ENCODE measurements at regions not wholly inside any gene's neighbourhood (a gene's known extent, or its start where the extent isn't known, plus 50 kb on each side); places are given as distances from the start of the nearest gene placed in this dataset.
"Not testable (repeated sequence)": the region's sequence is repeated elsewhere in the genome, so short reads cannot be mapped to it uniquely, and the experiment has no call there.

DNA sequence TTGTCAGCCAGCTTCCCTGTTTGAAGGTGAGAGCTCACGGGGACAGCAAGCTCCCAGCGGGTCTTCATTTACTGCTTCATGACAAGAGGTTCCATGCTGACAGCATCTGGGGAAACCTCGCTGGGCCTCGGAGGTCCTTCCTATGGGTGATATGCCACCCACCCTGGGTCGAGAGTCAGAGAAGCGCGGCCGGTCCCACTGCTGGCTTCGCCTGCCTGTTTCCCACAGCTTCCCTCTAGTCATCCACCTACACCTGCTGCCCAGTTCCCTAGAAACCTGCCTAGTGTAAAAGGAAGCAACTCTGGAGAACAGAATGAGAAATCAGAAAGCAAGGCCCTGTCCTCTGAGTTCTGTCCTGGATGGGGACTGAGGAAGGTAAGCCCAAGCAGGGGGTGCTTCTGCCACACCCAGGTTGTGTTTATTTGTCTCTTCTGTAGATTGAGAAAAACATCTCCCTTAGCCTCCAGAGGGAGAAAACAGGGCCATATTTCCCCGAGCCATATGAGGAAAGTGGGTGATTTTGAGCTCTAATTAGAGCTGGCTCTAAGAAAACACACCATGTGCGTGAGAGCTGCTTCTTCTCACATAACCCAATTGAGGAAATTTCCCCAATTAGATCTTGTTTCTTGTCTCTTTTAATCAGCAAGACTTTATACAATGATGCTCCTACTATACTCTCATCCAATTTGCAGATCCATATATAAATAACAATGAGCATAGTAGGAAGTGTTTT, 504.3 kb downstream of the IRS2 start:
- no peaks in the 10 kb centered on the region for H3K4me1 Mint-ChIP-seq (ENCODE audit: low read depth in 2 of 2)
- no peak overlapping the region for H3K4me3 Mint-ChIP-seq
- H3K36me3 Mint-ChIP-seq: no peaks in the 10 kb centered on the region
- H3K9me3 Mint-ChIP-seq: no peaks in the 10 kb centered on the region
- H3K27ac Mint-ChIP-seq: no peak overlapping the region
- no peak for DNase-seq (ENCODE audit: low spot score)
- no peak for ATAC-seq
- H3K27me3 Mint-ChIP-seq: peaks cover 0 to 2% of the 10 kb centered on the region in 2 donors

- H3K9me3 Mint-ChIP-seq: no peaks in the 10 kb centered on the region
- H3K4me1 Mint-ChIP-seq (ENCODE audit: low read depth in 2 of 2): no peaks in the 10 kb centered on the region
- no peak overlapping the region for H3K4me3 Mint-ChIP-seq
- H3K27ac Mint-ChIP-seq: no peak overlapping the region
- H3K36me3 Mint-ChIP-seq: no peaks in the 10 kb centered on the region
- peaks cover 0 to 2% of the 10 kb centered on the region in 2 donors for H3K27me3 Mint-ChIP-seq
- no peak for ATAC-seq
- no peak for DNase-seq (ENCODE audit: low spot score)
Measured at GRCh38 chr13:109281017-109281902, 505.1 kb downstream of the IRS2 start.

DNA sequence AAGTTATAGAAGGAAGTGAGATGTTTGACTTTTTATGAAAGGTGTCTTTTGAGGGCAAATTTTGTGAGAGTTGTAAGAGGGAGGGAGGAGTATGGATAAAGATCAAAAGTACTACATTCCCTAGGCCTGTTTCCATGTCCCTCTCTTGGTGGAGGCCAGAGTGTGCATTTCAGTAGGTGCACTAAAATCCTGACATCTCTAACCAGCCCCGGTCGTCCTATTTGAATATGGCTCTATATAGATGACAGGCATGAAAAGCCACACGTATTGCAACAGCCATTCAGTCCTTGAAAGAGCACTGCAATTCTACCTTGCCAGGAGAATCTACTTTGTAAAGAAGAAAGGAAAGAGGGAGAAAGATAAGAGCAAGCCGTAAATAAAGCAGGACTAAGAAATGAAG, 510.1 kb downstream of the IRS2 start:
- no peaks in the 10 kb centered on the region for H3K36me3 Mint-ChIP-seq
- H3K27me3 Mint-ChIP-seq: peaks cover 0 to 2% of the 10 kb centered on the region in 2 donors
- H3K4me3 Mint-ChIP-seq: no peak overlapping the region

DNA sequence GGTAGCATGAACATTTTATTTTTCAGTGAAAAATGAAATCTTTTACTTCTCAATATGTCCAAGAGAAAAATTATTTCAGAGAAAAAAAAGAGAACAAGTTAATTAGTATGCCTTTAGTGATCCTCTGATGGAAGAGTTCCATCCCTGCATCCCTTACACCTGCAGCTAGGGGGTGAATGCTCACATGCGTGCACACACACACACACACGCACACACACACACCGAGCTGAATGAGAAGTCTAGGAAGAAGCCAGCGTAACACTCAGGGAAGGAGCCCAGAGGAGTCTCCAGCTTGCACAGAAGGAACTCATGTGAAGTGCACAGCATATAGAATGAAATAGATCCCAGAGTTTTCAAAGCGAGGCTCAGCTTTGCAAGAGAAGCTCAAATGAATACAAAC, 510.5 kb downstream of the IRS2 start:
- H3K27me3 Mint-ChIP-seq: peaks cover 0 to 2% of the 10 kb centered on the region in 2 donors
- no peaks in the 10 kb centered on the region for H3K9me3 Mint-ChIP-seq

More for the DNA sequence above, 510.1 kb downstream of the IRS2 start:
- Mint-ChIP-seq H3K27ac (no peak overlapping the region), H3K9me3 (no peaks in the 10 kb centered on the region), H3K4me1 (ENCODE audit: low read depth in 2 of 2) (no peaks in the 10 kb centered on the region)
- ATAC-seq: no peak
- DNase-seq (ENCODE audit: low spot score): no peak

DNA sequence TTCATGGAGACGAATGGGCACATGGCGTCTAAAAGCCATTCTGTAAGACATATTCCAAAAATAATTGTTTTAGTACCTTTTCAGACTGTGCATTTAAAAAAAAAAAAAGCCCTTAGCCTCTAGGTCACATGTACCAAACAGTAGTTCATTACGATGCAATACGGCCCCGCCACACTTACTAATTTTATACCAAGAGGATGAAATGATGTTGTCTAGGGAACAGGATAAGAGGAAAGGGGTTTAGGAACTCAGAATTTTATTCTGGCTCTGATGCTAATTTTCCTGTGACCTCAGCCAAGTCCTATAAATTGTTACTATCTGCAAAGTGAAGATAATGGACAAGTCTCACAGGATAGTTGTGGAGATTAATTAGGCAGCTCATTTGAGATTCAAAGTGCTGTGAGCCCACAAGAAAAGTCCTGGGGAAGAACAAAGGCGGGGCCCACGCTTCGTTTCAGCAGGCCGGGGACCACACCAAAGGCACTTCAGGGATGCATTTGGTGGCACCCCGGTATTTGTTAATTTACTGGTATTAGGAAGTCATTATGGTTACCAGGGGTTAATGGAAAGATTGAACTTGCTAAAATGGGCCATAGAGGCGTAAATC, 511.1 kb downstream of the IRS2 start:
- H3K9me3 Mint-ChIP-seq: no peaks in the 10 kb centered on the region
- no peak overlapping the region for H3K27ac Mint-ChIP-seq
- no peaks in the 10 kb centered on the region for H3K36me3 Mint-ChIP-seq
- peaks cover 0 to 2% of the 10 kb centered on the region in 2 donors for H3K27me3 Mint-ChIP-seq
- DNase-seq (ENCODE audit: low spot score) (no peak), ATAC-seq (no peak)
- H3K4me1 Mint-ChIP-seq (ENCODE audit: low read depth in 2 of 2): no peaks in the 10 kb centered on the region
- no peak overlapping the region for H3K4me3 Mint-ChIP-seq

More for the DNA sequence above, 510.5 kb downstream of the IRS2 start:
- DNase-seq (ENCODE audit: low spot score) (no peak), ATAC-seq (no peak)
- no peak overlapping the region for H3K4me3 Mint-ChIP-seq
- no peak overlapping the region for H3K27ac Mint-ChIP-seq
- no peaks in the 10 kb centered on the region for H3K36me3 Mint-ChIP-seq
- H3K4me1 Mint-ChIP-seq (ENCODE audit: low read depth in 2 of 2): no peaks in the 10 kb centered on the region

- DNase-seq (ENCODE audit: low spot score): no peak
- Mint-ChIP-seq H3K4me3 (no peak overlapping the region), H3K27me3 (peaks cover 0 to 3% of the 10 kb centered on the region in 2 donors), H3K27ac (no peak overlapping the region), H3K9me3 (no peaks in the 10 kb centered on the region), H3K4me1 (ENCODE audit: low read depth in 2 of 2) (no peaks in the 10 kb centered on the region), H3K36me3 (no peaks in the 10 kb centered on the region)
- no peak for ATAC-seq
Measured at GRCh38 chr13:109274188-109274821, 512.1 kb downstream of the IRS2 start.

DNA sequence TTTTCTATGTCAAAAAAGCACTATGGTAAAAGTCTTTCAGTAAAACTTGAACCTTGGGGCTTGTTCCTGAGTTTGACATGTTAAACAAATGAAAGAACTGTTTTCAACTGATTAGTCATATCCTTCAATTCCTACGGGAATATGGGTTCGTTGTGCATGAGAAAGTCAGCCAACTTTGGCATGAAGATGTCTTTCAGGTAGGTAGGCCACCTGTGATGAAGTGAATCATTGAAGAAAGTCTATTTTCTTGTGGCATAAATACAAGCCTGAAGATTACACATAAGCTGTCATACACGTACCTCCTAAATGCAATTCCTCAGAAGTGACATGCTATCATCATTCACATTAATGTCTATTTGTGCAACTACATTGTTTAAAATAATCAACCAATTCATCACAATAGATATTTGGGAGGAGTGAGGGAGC, 513.0 kb downstream of the IRS2 start:
- H3K36me3 Mint-ChIP-seq: no peaks in the 10 kb centered on the region
- no peaks in the 10 kb centered on the region for H3K4me1 Mint-ChIP-seq (ENCODE audit: low read depth in 2 of 2)
- ATAC-seq (no peak), DNase-seq (ENCODE audit: low spot score) (no peak)
- H3K9me3 Mint-ChIP-seq: no peaks in the 10 kb centered on the region
- peaks cover 0 to 7% of the 10 kb centered on the region in 2 donors for H3K27me3 Mint-ChIP-seq
- H3K27ac Mint-ChIP-seq: no peak overlapping the region
- H3K4me3 Mint-ChIP-seq: no peak overlapping the region

DNA sequence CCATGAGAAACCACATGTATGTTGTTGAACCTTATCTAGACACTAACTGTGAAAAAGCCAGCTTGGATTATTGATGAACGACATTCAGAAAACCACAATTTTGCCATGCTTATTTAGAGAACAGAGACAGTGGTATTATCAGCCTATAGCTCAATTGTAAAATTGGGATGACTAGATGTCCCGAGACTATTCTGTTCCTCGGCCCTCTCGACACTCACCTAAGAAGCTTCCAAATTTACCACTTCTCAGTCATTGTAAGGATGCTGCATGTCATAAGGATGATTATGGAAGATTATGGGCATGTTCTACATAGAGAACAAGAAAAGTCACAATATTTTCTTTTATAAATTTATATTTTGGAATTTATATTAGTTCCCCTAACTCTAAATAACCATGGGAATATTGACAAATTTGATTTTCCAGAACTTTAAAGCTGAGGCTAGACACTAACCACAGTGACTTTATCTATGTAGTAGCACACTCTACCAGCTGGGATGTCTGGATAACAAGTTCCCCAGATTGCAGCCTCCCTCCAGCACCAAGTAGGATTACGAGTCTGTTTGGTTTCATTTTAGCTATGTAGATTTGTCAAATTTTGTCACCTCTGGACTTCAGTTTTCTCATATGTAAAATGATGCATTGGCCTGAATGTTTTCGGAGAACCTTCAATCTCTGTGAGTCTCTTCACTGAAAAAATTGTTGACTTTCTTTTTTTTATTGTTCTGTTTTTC, 513.6 kb downstream of the IRS2 start:
- peaks cover 0 to 9% of the 10 kb centered on the region in 2 donors for H3K27me3 Mint-ChIP-seq
- no peak overlapping the region for H3K27ac Mint-ChIP-seq
- no peak overlapping the region for H3K4me3 Mint-ChIP-seq
- no peak for ATAC-seq
- no peak for DNase-seq (ENCODE audit: low spot score)
- H3K9me3 Mint-ChIP-seq: no peaks in the 10 kb centered on the region
- H3K4me1 Mint-ChIP-seq (ENCODE audit: low read depth in 2 of 2): no peaks in the 10 kb centered on the region
- H3K36me3 Mint-ChIP-seq: no peaks in the 10 kb centered on the region

DNA sequence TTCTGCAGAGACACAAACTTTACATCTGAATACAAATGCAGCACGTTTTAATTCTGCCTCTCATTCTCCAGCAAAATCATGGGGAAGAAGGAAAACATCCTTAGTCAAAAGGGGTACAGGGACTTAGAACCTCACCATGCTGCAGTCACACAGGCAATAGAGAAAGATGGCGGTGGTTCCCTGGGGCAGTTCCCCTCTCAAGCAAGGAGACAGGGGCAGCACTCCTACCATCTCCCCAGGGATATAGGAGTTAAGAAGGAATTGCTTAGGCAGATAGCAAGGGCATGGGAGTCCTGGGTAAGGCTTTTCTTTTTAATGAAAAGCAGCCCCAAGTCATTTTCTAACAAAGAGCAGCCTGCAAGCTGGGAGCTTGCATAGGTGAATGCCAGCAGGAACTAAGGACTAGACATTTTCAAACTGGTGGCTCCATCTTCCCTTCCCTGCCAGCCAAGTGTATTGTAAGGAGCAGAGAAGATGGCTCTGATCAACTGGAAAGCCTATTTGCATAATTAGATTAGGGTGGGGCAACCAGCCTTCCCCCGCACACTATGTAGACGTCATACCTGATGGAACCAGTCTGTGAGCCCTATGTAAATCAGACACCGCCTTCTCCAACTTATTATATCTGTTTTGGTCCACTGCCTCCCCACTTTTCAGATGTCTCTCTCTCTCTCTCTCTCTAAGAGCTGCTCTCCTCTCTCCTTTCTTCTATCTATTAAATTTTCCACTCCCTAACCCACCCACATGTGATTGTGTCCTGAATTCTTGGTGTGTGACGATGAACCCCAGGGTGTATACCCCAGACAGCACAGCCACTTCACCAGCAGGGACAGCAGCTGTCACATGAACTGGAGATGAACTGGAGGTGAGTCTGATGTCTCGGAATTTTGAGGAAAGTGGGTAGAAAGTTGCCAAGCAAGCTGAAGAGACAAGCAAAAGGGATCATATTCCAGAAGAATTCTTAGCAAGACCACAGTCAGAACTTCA, 514.5 kb downstream of the IRS2 start:
- Mint-ChIP-seq H3K9me3 (no peaks in the 10 kb centered on the region), H3K4me3 (no peak overlapping the region), H3K4me1 (ENCODE audit: low read depth in 2 of 2) (no peaks in the 10 kb centered on the region), H3K27me3 (peaks cover 0 to 10% of the 10 kb centered on the region in 2 donors), H3K27ac (no peak overlapping the region), H3K36me3 (no peaks in the 10 kb centered on the region)
- DNase-seq (ENCODE audit: low spot score): no peak
- ATAC-seq: peak in 1 of 2 donors; percentile 6

GRCh38 chr13:109271061-109271460, 515.3 kb downstream of the IRS2 start:
- H3K9me3 Mint-ChIP-seq: no peaks in the 10 kb centered on the region
- no peak for DNase-seq (ENCODE audit: low spot score)
- no peaks in the 10 kb centered on the region for H3K36me3 Mint-ChIP-seq
- ATAC-seq: no peak
- no peak overlapping the region for H3K4me3 Mint-ChIP-seq
- no peak overlapping the region for H3K27ac Mint-ChIP-seq
- H3K4me1 Mint-ChIP-seq (ENCODE audit: low read depth in 2 of 2): no peaks in the 10 kb centered on the region
- H3K27me3 Mint-ChIP-seq: peaks cover 0 to 17% of the 10 kb centered on the region in 2 donors

DNA sequence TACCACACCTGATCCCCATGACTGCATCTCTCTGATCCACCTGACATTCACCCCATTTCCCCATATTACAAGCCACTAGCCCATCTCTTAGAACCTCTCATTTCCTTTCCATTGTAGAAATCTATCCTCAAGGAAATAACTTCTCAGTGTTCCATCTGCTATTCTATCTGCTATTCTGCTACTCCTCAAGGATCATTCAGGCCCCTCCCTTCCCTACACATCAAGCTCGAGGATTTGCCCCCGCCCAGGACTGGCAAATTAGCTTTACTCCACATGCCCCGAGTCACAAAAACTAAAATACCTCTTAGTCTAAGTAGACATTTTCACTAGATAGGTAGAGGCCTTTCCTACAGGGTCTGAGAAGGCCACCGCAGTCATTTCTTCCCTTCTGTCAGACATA, 517.0 kb downstream of the IRS2 start:
- H3K9me3 Mint-ChIP-seq; ATAC-seq; H3K4me1 Mint-ChIP-seq (ENCODE audit: low read depth in 2 of 2); H3K36me3 Mint-ChIP-seq; DNase-seq (ENCODE audit: low spot score); H3K4me3 Mint-ChIP-seq; H3K27ac Mint-ChIP-seq: not testable (repeated sequence)
- peaks cover 0 to 19% of the 10 kb centered on the region in 2 donors for H3K27me3 Mint-ChIP-seq

DNA sequence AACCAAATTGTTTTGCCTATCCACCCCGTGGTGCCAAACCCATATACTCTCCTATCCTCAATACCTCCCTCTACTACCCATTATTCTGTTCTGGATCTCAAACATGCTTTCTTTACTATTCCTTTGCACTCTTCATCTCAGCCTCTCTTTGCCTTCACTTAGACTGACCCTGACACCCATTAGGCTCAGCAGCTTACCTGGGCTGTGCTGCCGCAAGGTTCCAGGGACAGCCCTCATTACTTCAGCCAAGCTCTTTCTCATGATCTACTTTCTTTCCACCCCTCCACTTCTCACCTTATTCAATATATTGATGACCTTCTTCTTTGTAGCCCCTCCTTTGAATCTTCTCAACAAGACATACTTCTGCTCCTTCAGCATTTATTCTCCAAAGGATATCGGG, 517.9 kb downstream of the IRS2 start:
- not testable (repeated sequence) for DNase-seq (ENCODE audit: low spot score); ATAC-seq; H3K36me3 Mint-ChIP-seq

More for the DNA sequence above, 517.9 kb downstream of the IRS2 start:
- H3K27ac Mint-ChIP-seq; H3K9me3 Mint-ChIP-seq; H3K4me1 Mint-ChIP-seq (ENCODE audit: low read depth in 2 of 2); H3K4me3 Mint-ChIP-seq: not testable (repeated sequence)
- H3K27me3 Mint-ChIP-seq: peaks cover 0 to 19% of the 10 kb centered on the region in 2 donors

Data from natural killer cell treated with Interleukin-12 subunit alpha and Interleukin-12 subunit beta and Interleukin-15 and Interleukin-18, amount 100 ng/mL, for 72 hours (primary cell).